ENCODE measurements at regions not wholly inside any gene's neighbourhood (a gene's known extent, or its start where the extent isn't known, plus 50 kb on each side); places are given as distances from the start of the nearest gene placed in this dataset.

DNA sequence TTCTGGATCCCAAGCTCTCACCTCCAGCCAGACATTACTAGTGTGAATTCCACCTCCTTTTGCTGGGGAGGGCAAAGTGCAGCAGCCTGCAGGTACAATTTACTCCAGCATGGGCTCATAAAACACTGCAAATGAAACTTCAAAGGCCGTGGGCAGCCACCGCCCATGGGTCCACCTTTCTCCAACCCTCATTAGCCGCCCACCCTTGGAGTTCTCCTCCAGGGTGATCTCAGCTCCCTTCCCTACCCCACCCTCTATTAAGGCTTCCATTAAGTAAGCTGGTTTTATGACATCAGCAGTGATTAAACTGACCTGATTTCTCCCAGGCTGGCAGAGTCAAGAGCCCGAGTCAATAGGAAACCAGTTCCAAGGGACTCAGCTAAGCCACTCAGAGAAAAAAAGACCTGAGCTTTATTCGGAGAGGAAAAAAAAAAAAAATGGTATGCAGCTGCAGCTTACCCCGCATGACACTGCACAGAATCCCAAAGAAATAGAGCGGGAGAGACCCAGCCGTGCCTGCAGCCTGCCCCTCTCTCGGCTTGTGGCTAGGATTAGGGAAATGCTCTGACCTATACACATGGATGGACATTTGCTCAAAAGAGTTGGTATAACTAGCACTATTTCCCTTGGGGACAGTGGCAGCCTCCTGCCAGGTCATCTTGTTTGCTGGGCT lies 319.6 kb downstream of the PTTG2 start:
- Mint-ChIP-seq H3K9me3 (ENCODE audit: insufficient read depth) (peaks cover 7% of the 10 kb centered on the region), H3K27ac (no peak overlapping the region), H3K4me1 (no peaks in the 10 kb centered on the region), H3K27me3 (peaks cover 6% of the 10 kb centered on the region), H3K4me3 (no peak overlapping the region)
- H3K27ac ChIP-seq (ENCODE audit: low read length in 2 of 2) = no peak overlapping the region
- H3K4me3 ChIP-seq (ENCODE audit: control extremely low read depth in 1 of 5, extremely low read depth in 1 of 5, insufficient read depth in 1 of 5, low read depth in 2 of 5, low read length in 4 of 5) = no peak overlapping the region
- ATAC-seq (ENCODE audit: low read depth) (no peak), DNase-seq (no peak)
- no peak overlapping the region for H2AFZ ChIP-seq (ENCODE audit: insufficient read depth, low read depth, low read length, poor library complexity, severe bottlenecking)
- no peak overlapping the region for H3K9ac ChIP-seq (ENCODE audit: low read length)
- intact Hi-C loops (cut with micrococcal nuclease) = no loop called here
- no peak overlapping the region for H3K4me2 ChIP-seq (replicated peaks; ENCODE audit: low read depth, low read length, poor library complexity, severe bottlenecking)
- CTCF ChIA-PET = interaction anchor here (1.2 kb wide), 1 partner anchor 86 kb away, joined by 3 read pairs; no protein-coding TSS in a partner anchor
- H4K20me1 ChIP-seq (ENCODE audit: control insufficient read depth, insufficient read depth, low read length, poor library complexity, severe bottlenecking) = no peaks in the 10 kb centered on the region
- H3K4me1 ChIP-seq (ENCODE audit: control insufficient read depth in 2 of 2, insufficient read depth in 2 of 2, low read length in 2 of 2) = no peaks in the 10 kb centered on the region
- H3K27me3 ChIP-seq (replicated peaks in 1 of 4; ENCODE audit: control extremely low read depth in 1 of 4, control insufficient read depth in 3 of 4, insufficient read depth in 4 of 4, low read length in 3 of 4) = no peaks in the 10 kb centered on the region
- H3K36me3 ChIP-seq (replicated peaks in 1 of 2; ENCODE audit: control extremely low read depth in 1 of 2, control insufficient read depth in 1 of 2, extremely low read depth in 1 of 2, insufficient read depth in 2 of 2, low read length in 1 of 2) = no peaks in the 10 kb centered on the region
- H3K9me3 ChIP-seq (ENCODE audit: control extremely low read depth in 1 of 3, control insufficient read depth in 2 of 3, insufficient read depth in 1 of 3, low read length in 2 of 3) = peaks cover 0 to 15% (median 0%) of the 10 kb centered on the region in 3 donors
- POLR2A ChIA-PET = no interaction called here
- WGBS (ENCODE audit: insufficient coverage) = 96% methylated on average over 7 of the region's 9 CpGs
- no peak for TF ChIP-seq EZH2 (IDR thresholded peaks at IDR 0.05; ENCODE audit: borderline replicate concordance, insufficient read depth, low read depth, low read length, poor library complexity, severe bottlenecking)
- TF ChIP-seq, protein P1, sequence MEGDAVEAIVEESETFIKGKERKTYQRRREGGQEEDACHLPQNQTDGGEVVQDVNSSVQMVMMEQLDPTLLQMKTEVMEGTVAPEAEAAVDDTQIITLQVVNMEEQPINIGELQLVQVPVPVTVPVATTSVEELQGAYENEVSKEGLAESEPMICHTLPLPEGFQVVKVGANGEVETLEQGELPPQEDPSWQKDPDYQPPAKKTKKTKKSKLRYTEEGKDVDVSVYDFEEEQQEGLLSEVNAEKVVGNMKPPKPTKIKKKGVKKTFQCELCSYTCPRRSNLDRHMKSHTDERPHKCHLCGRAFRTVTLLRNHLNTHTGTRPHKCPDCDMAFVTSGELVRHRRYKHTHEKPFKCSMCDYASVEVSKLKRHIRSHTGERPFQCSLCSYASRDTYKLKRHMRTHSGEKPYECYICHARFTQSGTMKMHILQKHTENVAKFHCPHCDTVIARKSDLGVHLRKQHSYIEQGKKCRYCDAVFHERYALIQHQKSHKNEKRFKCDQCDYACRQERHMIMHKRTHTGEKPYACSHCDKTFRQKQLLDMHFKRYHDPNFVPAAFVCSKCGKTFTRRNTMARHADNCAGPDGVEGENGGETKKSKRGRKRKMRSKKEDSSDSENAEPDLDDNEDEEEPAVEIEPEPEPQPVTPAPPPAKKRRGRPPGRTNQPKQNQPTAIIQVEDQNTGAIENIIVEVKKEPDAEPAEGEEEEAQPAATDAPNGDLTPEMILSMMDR (IDR thresholded peaks at IDR 0.05) = no peak
- no peaks in the 10 kb centered on the region for H3K79me2 ChIP-seq (ENCODE audit: control insufficient read depth, insufficient read depth, low read length)

DNA sequence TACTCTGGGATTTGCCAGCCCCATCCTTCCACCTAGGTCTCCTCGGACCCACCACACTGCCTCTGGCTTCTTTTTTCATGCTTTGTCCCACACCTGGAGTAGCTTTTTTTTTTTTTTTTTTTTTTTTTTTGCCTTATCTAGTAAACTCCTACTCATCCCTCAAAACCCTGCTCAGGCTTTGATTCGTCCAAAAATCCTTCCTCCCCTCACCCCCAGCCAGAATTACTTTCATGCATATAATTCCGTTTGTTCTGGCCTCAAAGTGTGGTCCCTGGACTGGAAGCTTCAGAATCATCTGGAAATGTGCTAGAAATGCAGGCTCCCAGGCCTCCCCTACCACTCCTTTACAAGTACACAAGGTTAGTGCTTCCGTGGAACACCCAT lies 320.1 kb downstream of the PTTG2 start:
- no peak overlapping the region for H3K9ac ChIP-seq (ENCODE audit: low read length)
- 88% methylated on average over 3 of the region's 4 CpGs for WGBS (ENCODE audit: insufficient coverage)

More for the DNA sequence above, 320.1 kb downstream of the PTTG2 start:
- TF ChIP-seq EZH2 (IDR thresholded peaks at IDR 0.05; ENCODE audit: borderline replicate concordance, insufficient read depth, low read depth, low read length, poor library complexity, severe bottlenecking) = no peak
- TF ChIP-seq, protein P1 (IDR thresholded peaks at IDR 0.05) = no peak
- Histone ChIP-seq H3K4me2 (replicated peaks; ENCODE audit: low read depth, low read length, poor library complexity, severe bottlenecking) (no peak overlapping the region), H3K36me3 (replicated peaks in 1 of 2; ENCODE audit: control extremely low read depth in 1 of 2, control insufficient read depth in 1 of 2, extremely low read depth in 1 of 2, insufficient read depth in 2 of 2, low read length in 1 of 2) (no peaks in the 10 kb centered on the region), H3K27me3 (replicated peaks in 1 of 4; ENCODE audit: control extremely low read depth in 1 of 4, control insufficient read depth in 3 of 4, insufficient read depth in 4 of 4, low read length in 3 of 4) (no peaks in the 10 kb centered on the region), H3K9me3 (ENCODE audit: control extremely low read depth in 1 of 3, control insufficient read depth in 2 of 3, insufficient read depth in 1 of 3, low read length in 2 of 3) (peaks cover 0 to 15% (median 0%) of the 10 kb centered on the region in 3 donors), H3K4me1 (ENCODE audit: control insufficient read depth in 2 of 2, insufficient read depth in 2 of 2, low read length in 2 of 2) (no peaks in the 10 kb centered on the region), H3K4me3 (ENCODE audit: control extremely low read depth in 1 of 5, extremely low read depth in 1 of 5, insufficient read depth in 1 of 5, low read depth in 2 of 5, low read length in 4 of 5) (no peak overlapping the region), H4K20me1 (ENCODE audit: control insufficient read depth, insufficient read depth, low read length, poor library complexity, severe bottlenecking) (no peaks in the 10 kb centered on the region), H2AFZ (ENCODE audit: insufficient read depth, low read depth, low read length, poor library complexity, severe bottlenecking) (no peak overlapping the region), H3K79me2 (ENCODE audit: control insufficient read depth, insufficient read depth, low read length) (no peaks in the 10 kb centered on the region), H3K27ac (ENCODE audit: low read length in 2 of 2) (no peak overlapping the region)
- CTCF ChIA-PET = interaction anchor here (1.2 kb wide), 1 partner anchor 87 kb away, joined by 3 read pairs; no protein-coding TSS in a partner anchor
- H3K4me3 Mint-ChIP-seq = no peak overlapping the region
- intact Hi-C loops (cut with micrococcal nuclease) = no loop called here
- H3K9me3 Mint-ChIP-seq (ENCODE audit: insufficient read depth) = peaks cover 7% of the 10 kb centered on the region
- no peak overlapping the region for H3K27ac Mint-ChIP-seq
- peaks cover 6% of the 10 kb centered on the region for H3K27me3 Mint-ChIP-seq
- no peak for DNase-seq
- POLR2A ChIA-PET = interaction anchor here (0.7 kb wide), 1 partner anchor 17 kb away, joined by 5 read pairs; no protein-coding TSS in a partner anchor
- no peak for ATAC-seq (ENCODE audit: low read depth)
- no peaks in the 10 kb centered on the region for H3K4me1 Mint-ChIP-seq

All from B cell (primary cell).